GM19324 (cell line): ENCODE measurements at regions not wholly inside any gene's neighbourhood (a gene's known extent, or its start where the extent isn't known, plus 50 kb on each side); places are given as distances from the start of the nearest gene placed in this dataset.
A peak's percentile ranks its signal among the peaks of the same experiment; 100 is the strongest.
"Not testable (repeated sequence)": the region's sequence is repeated elsewhere in the genome, so short reads cannot be mapped to it uniquely, and the experiment has no call there.

ENCODE experiments used
- ATAC-seq: cut with Tn5 transposase; IDR thresholded peaks from one replicate; pipeline ENCODE4 v1.9.1; 2021; ENCODE audit warnings: mild to moderate bottlenecking, moderate library complexity; ENCODE audit not compliant: unreplicated experiment, low FRiP score

- ATAC-seq, result no peak
These were observed 208.3 kb upstream of the ZNF608 start for GRCh38 chr5:124954784-124955183.

GRCh38 chr5:124956471-124957029 lies 210.1 kb upstream of the ZNF608 start:
- no peak for ATAC-seq

GRCh38 chr5:124957063-124957462 lies 210.6 kb upstream of the ZNF608 start:
- no peak for ATAC-seq

- no peak for ATAC-seq
These were observed 213.8 kb upstream of the ZNF608 start for GRCh38 chr5:124960266-124960665.

GRCh38 chr5:124961521-124961920 lies 215.1 kb upstream of the ZNF608 start:
- ATAC-seq, result no peak

- ATAC-seq, result no peak
These were observed 215.7 kb upstream of the ZNF608 start for GRCh38 chr5:124962111-124962510.

- ATAC-seq, result no peak
These were observed 216.3 kb upstream of the ZNF608 start for GRCh38 chr5:124962735-124963134.

DNA sequence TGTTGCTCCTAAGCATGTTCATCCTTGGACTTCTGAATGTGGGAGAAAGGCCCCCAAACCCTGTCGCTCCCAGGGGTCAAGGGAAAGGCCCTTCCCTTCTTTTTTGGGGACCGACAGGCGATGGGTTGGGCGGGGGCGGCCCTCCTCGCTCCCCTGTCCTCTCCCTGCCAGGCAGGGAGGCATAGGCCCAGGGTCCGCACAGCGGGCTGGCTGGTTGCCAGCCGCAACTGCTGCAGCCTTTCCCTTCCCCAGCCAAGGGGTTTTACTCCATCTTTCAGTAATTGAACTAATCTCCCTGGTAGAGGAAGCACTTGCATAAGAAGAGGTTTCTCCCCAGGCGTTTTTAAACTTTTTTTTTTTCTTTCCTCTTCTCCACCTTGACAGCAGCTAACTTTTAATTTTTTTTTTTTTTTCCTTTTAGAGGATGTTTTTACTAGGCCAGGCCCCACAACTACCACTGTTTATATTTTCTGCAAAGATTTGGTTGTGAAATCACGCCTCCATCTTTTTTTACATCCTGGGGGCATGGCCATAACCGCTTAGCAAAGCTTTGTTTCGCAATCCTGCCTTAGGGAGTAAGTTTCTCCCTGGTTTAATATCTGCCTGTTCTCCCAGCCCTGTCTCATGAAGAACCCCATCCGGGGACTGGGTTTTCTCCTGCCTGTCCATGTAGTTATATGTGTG lies 216.9 kb upstream of the ZNF608 start:
- no peak for ATAC-seq

DNA sequence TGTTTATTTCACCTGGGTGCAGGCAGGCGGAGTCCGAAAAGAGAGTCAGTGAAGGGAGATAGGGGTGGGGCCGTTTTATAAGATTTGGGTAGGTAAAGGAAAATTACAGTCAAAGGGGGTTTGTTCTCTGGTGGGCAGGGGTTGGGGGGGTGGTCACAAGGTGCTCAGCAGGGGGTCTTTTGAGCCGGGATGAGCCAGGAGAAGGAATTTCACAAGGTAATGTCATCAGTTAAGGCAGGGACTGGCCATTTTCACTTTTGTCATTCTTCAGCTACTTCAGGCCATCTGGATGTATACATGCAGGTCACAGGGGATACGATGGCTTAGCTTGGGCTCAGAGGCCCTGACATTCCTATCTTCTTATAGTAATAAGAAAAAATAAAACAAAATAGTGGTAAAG lies 220.3 kb upstream of the ZNF608 start:
- ATAC-seq, result not testable (repeated sequence)

- not testable (repeated sequence) for ATAC-seq
These were observed 223.9 kb upstream of the ZNF608 start for GRCh38 chr5:124970381-124970780.

DNA sequence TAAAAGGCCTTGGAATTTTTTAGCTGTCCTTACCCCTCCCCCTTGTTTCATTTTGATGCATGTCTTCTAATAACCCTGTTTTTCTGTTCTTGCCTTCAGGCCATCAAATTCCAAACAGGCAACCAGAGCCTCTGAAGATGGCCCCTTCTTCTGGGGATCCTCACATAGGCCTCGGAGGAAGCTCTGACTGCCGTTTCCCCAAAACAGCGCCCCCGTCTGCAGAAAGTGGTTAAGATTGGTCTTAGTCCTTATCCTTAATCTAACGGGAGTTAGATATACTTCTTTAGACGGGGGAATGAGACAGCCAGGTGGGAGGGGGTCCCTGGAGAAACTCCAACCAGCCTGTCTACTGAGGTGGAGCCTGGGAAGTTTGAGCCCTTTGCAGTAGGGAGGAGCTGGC lies 226.3 kb upstream of the ZNF608 start:
- no peak for ATAC-seq

- no peak for ATAC-seq
These were observed 227.2 kb upstream of the ZNF608 start for GRCh38 chr5:124973661-124974060.

GRCh38 chr5:124976086-124976485 lies 229.6 kb upstream of the ZNF608 start:
- no peak for ATAC-seq

DNA sequence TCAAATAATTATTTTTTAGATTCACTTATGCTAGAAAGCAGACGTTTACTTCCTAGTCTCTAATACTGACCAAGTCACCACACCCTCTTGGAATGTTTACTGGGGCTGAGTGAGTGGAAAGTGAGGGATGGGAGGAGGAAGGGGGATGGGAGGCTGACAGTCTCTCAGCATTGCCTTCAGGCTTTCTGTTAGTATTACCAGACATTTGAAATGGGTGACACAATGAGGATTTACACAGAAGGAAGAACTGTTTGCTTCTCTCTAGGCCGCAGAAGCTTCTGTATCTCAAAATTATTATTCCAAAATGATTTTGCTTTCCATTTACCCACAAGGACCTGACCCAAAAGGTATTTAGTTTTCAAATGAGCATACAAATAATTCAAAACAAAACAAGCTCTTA lies 232.8 kb upstream of the ZNF608 start:
- ATAC-seq, result no peak

- ATAC-seq, result peak; percentile 96
These were observed 233.9 kb upstream of the ZNF608 start for GRCh38 chr5:124980163-124980941.

DNA sequence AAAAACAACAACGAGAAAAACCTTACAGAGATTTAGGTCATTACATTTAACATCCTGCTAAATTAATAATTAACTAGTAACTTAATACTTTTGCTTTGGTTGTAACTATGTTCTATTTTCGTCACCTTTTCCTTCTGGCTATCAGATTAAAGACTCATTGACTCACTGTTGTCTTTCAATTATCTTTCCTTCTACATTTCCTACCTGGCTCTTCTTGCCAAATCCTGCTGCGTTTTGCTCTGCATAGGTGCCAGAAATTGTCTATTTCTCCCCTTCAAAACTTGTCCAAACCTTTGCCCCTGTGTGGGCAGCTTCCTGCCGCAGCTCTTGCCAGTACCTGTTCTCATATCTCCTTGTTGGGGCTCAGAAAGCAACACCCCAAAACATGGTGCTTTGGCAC lies 235.5 kb upstream of the ZNF608 start:
- no peak for ATAC-seq

DNA sequence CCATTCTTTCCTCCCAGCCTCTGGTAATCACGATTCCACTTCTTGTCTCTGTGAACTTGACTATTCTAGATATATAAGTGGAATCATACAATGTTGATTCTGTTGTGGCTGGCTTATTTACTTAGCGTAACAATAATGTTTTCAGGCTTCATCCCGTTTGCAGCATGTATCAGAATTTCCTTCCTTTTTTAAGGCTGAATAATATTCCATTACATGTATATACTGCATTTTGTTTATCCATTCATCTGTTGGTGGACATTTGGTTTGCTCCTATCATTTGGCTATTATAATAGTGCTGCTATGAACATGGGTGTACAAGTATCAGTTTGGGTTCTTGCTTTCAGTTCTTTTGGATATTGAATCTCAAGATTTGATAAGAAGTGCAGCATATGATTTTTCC lies 239.7 kb upstream of the ZNF608 start:
- ATAC-seq, result no peak

GRCh38 chr5:124986667-124987066 lies 240.2 kb upstream of the ZNF608 start:
- ATAC-seq, result peak; percentile 59

DNA sequence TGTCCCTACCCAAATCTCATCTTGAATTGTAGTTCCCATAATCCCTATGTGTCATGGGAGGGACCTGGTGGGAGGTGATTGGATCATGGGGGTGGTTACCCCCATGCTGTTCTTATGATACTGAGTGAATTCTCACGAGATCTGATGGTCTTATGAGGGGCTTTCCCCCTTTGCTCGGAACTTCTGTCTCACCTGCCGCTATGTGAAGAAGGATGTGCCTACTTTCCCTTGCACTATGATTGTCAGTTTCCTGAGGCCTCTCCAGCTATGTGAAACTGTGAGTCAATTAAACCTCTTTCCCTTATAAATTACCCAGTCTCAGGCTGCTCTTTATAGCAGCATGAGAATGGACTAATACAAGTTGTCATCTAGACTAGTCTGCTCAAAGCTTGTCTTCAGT lies 241.3 kb upstream of the ZNF608 start:
- not testable (repeated sequence) for ATAC-seq

GRCh38 chr5:124990723-124991122 lies 244.3 kb upstream of the ZNF608 start:
- no peak for ATAC-seq

- no peak for ATAC-seq
These were observed 249.0 kb upstream of the ZNF608 start for GRCh38 chr5:124995421-124995820.
